ENCODE measurements at regions not wholly inside any gene's neighbourhood (a gene's known extent, or its start where the extent isn't known, plus 50 kb on each side); places are given as distances from the start of the nearest gene placed in this dataset.

DNA sequence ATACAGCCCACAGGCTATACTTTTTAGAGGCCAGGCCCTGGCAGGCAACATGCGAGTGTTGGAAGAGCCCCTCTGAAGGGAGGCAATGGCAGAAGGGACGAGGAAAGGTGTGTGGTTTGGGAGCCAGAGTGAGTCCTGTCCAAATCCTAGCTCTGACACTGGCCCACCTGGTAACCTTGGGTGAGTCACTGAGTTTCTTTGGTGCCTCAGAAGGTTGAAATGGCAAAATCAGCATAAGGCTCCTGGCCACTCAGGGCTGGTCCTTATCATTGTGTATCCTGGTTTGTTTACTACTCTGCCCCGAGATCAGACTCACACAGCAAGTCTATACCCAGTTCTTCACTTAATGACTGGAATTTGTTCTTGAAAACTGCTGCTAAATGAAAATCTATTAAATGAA lies 71.4 kb upstream of the TLE3 start:
- DNase-seq (no peak), ATAC-seq (no peak)
- intact Hi-C loops (cut with DNase I, micrococcal nuclease): no loop called here

DNA sequence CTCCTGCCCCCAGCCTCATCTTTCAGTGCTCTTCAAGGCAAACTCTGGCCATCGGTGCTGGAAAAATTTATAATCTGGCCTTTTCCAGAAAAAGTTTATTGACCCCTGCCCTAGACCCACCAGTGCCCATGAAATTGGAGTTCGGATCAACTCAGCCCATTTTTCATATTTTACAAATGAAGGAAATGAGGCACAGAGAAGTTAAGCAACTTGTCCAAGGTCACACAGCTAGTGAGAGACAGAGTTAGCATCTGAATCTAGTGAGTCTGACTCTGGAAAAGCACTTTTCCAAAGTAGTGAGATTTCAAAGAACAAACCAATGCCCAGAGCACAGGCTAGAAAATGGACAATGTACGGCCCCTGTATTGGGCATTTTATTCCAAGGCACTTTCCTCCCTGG lies 69.4 kb upstream of the TLE3 start:
- intact Hi-C loops (cut with DNase I, micrococcal nuclease): no loop called here
- no peak for DNase-seq
- no peak for ATAC-seq

DNA sequence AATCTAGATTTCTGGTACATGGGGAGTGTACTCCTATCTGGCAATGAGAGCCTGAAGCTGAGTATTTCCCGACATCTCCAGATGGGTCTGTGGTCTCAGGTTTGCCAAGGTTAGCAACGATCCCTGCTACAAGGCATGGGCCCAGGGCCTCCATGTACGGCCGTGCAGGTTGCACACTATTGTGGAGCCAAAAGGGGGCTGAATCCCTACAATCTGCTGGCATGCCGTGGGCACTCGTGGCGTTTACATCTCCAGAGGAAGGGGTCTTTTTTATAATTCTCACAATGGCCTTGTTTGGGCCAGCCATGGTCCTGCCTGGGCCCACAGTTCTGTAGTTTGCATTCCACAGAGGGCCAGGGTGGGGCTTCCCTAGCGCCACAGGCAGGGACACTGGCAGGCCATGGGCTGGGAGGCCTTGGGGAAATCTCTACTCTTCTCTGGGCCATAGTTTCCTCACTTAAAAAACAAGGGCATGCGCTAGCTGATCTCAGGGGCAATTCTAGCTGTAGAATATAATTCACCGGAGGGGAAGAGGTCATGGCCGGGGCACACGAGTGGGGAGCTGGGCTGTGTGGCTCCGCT lies 68.9 kb upstream of the TLE3 start:
- no peak for ATAC-seq
- intact Hi-C loops (cut with DNase I, micrococcal nuclease): no loop called here
- peak in 1 of 2 donors; percentile 15 for DNase-seq

DNA sequence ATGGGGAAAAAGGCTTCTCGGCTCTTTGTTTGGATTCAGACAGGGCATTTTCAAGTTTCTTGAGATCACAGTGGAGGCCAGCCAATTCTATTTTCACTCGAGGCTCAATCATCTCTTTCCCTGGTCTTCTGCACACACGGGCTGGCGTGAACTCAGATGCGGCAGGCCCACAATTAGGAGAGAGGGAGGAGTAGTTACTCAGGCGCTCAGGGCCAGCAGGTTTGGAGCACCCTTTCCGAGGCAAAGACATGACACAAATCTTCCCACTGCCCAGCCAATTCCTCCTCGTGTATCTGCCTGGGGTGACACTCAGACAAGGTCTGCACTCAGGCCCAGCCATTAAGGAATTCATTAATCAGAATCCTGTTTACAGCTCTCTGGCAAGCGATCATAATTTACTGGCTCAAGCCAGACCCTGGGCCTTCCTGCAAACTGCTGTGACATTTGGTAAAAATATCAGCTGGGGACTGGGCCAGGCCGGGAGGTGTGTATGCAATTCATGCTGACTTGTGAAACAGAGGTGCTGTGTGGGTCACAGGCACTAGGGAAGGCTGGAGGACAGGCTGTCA lies 68.1 kb upstream of the TLE3 start:
- DNase-seq (peak in 1 of 2 donors; percentile 37), ATAC-seq (no peak)

DNA sequence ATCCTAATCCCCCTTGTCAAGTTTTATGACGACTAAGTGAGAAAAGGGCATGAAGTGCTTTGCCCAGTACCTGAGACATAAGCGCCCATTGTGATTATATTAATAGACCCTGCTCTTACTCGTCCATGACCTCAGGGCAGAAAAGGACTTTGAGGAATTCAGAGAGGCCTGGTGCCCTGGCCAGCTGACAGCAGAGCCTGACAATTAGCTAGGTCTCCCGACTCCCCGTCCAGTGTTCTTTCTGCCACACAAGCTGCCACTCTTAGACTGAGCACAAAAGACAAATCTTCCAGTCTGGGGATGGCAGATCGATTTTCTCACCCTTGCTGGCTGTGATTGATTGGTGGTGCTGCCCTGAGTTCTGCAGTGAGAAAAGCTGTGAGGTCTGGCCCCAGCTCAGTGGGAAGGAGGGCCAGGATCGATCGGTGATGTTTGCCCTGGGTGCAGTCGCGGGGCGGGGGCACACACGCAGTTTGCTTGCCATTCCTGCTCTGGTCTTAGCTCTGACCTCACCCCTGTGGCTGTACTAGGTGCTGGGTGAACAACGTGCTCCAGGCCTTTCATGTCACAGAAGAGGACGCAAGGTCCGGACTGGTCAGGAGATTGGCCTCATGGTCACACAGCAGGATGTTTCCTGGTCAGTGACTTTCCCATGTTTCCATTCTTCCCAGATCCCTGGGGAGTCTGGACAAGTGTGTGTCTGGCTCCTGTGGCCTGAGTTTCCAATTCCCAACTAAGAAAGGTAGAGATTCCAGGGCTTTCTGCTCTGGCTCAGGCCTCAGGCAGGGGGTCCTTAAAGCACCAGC lies 67.4 kb upstream of the TLE3 start:
- peak in 1 of 2 donors; percentile 17 for DNase-seq
- intact Hi-C loops (cut with DNase I, micrococcal nuclease): no loop called here
- ATAC-seq: no peak

More for the DNA sequence above, 68.1 kb upstream of the TLE3 start:
- intact Hi-C loops (cut with DNase I, micrococcal nuclease): no loop called here

DNA sequence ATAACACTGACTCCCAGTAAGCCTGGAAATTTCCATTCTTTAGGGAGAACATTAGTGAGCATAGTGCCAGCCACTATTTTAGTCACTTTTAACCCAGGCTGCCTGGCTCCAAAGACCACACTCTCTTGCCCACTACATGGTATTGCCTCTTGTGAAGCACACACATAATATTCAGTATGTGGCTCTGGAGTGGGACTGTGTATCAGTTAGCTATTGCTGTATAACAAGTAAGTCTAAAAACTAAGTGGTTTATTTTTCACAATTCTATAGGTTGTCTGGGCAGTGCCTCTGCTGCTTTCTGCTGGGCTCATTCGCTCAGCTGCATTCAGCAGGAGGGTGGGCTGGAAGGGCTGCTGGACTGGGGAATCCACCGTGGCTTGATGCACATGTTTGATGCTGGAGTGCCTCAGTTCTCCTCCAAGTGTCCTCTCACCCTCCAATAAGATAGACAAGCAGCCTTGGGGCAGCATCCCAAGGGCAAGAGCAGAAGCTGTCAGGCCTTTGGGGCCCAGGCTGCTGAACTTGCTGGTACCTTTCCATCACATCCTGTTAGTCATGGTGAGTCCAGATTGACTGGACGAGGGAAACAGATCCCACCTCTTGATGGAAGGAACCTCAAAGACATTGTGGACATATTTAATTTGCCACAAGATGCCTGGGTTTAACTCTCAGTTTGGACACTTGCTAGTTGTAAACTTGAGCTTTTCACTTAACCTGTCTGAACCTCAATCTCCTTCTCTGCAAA lies 66.6 kb upstream of the TLE3 start:
- DNase-seq: no peak
- ATAC-seq: no peak
- intact Hi-C loops (cut with DNase I, micrococcal nuclease): no loop called here

DNA sequence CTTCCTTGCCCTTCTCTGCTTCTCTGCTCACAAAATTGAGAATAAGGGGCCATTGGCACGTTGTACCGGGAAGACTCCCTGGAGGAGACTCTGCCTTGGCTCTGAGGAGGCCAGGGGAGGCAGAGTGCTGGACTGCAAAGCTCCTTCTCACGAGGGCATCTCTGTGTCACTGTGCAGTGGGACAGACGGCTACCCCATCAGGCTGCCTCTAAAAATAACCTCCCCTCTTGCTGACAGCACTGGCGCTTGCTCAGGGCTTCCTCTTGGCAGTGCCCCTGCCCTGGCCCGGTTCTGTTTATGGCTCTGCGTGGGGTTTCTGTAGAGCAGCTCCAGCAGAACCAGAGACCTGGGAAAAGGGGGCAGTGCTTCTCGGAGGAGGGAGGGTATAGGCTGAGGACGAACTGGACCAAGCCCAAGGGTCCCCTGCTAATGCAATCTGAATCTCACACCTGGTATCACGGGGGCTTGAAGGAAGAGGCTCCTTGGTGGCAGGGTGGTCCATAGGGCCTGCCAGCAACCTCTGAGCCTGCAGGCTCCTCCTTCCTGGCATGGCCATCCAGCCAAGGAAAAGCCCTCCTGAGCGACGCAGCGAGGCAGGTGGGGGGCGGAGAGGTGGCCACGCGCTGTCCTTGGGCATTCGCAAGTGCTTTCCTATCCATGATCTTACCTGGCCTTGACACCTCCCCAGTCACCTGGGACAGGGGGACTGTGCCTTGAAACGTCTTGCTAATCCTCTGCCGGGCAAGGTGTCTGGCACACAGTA lies 63.3 kb upstream of the TLE3 start:
- intact Hi-C loops (cut with DNase I, micrococcal nuclease): no loop called here
- ATAC-seq (no peak), DNase-seq (peak in 1 of 2 donors; percentile 38)

DNA sequence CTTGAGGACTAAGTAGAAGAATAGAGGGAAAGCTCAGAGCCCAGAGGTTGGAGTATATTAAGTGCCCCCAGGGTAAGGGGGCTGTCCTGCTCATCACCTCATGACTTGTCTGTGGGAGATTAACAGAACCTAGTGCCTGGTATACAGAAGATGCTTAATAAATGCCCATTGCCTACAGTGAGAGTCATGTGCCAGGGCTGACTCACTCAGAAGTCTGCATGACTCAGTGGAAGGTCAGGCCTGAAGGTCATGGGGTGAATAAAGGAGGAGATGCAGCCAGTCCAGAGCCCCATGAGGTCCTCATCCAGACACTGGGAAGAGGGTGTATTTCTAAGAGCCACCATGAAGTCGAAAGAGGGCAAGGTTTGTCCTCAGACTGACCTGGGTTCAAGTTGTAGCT lies 62.5 kb upstream of the TLE3 start:
- intact Hi-C loops (cut with DNase I, micrococcal nuclease): no loop called here
- ATAC-seq (no peak), DNase-seq (no peak)

DNA sequence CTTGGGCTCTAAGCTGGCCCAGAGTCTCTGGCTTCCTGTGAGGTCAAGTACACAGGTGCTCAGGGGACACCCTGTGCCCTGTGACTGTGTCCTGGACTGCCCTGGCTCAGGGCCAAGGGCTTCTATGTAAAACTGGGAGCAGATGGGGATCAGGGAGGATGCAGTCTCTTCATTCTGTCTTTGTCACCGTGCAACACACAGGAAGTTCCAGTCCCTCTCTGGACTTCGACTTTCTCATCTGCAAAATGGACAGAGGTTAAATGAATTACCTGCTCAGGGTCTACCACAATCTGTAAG lies 61.9 kb upstream of the TLE3 start:
- ATAC-seq (no peak), DNase-seq (no peak)
- intact Hi-C loops (cut with DNase I, micrococcal nuclease): no loop called here

DNA sequence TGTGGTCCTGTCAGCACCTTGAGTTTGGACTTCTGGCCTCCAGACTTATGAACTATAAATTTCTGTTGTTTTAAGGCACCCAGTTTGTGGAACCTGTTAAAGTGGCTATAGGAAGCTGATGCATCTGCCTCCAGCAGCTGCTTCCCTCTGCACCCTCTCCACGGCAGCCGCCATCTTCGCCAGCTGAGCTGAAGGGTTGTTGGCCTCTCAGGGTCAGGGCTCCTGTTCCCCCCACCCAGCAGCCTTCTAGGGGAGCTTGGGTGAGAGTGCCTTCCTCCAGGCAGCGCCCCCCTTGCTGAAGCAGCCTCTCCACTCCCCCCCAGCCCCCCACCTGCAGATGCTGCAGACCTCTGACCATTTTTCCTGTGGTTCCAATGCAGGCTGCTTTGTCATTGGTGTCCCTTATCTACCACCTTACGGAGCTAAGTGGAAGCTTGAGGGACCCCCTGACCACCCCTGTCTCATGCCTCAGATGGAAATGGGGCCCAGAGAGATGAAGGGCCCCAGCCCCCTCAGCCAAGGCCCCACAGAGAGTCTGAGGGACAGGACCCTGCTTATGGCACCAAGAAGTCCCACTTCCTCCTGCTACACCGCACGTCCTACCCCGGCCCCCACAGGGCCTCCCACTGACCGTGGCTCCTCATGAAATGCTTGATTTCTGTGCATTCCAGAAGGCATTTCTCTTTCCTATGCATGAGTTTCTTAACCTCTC lies 61.4 kb upstream of the TLE3 start:
- ATAC-seq: no peak
- no peak for DNase-seq
- intact Hi-C loops (cut with DNase I, micrococcal nuclease): no loop called here

DNA sequence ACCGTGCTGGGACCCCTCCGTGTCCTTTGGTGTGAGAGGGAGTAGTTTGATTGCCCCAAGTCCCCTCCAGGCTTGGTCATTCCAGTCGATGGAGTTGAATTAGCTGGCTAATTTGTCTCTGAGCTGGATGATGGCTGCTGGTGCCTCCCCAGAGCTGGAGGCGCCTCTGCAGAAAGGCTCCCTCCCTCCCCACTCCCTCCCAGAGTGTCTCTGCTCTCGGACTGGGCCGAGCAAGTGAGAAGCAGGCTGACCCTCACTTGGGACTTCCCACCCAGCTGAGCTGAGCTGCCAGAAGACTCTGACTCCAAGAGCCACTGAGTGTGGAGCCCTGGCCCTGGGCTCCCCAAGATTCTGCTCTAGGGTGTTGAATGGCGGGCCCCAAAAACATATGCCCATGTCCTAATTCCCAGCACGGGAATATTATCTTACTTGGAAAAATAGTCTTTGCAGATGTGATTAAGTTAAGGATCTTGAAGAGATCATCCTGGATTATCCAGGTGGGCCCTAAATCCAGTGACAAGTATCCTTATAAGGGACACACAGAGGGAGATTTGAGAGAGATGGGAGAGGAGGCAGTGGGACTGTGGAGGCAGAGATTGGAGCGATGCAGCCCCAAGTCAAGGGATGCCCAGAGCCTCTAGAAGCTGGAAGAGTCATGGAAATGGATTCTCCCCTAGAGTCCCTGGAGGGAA lies 60.7 kb upstream of the TLE3 start:
- DNase-seq (no peak), ATAC-seq (no peak)
- intact Hi-C loops (cut with DNase I, micrococcal nuclease): no loop called here

DNA sequence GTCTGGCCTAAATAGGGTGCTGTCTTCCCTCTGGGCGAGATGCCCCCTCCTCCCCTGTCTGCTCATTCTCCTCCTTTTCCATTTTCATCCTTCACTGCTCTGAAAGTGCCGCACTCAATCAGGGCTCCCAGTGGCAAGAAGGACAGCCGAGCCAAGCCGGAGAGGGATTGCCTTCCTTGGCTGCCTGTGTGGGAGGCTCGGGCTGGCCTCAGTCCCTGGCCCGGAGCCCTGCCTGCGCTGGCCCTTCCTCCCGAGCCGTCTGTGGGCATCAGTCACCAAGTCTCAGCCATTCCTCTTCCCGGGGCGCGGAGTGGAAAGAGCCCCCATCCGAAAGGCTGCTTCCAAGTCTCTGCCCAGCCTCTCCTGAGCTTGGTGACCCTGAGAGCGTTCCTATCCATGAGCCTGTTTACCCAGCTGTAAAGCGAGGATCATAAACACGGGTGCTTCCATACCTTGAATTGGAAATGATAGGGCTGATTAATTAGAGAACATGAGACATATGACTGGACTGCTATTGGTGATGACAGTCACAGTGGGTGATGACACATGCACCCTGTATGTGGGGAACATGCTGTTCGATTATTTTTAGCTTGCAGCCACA lies 59.1 kb upstream of the TLE3 start:
- ATAC-seq (no peak), DNase-seq (no peak)
- intact Hi-C loops (cut with DNase I, micrococcal nuclease): no loop called here

DNA sequence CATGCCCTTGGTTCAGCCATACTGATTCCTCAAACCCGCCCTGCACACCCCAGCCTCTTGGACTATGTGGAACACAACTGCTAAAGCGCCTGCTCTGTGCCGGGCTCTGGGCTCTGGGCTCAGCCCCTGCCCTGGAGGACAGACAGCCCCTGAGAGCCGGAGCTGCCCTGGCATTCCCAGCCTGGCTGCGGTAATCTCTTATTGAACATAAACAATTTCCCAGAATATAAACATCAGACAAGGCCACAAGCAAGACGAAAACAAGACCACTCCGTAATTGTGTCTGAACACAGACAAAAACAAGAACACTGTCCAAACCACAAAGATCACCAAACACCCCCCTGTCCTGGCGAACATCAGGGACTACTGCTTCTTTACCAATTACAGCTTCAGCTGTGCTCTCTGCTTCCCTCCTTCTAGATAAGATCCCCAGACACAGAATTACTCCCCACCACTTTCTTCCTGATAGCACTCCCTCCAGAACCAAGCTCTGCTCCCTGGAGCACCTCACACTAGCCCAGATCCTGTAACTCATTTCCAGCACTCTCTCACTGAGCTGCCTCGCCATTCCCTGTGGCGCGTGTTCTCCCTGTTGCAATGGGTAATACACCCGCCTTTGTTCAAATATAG lies 57.1 kb upstream of the TLE3 start:
- ATAC-seq (no peak), DNase-seq (no peak)

DNA sequence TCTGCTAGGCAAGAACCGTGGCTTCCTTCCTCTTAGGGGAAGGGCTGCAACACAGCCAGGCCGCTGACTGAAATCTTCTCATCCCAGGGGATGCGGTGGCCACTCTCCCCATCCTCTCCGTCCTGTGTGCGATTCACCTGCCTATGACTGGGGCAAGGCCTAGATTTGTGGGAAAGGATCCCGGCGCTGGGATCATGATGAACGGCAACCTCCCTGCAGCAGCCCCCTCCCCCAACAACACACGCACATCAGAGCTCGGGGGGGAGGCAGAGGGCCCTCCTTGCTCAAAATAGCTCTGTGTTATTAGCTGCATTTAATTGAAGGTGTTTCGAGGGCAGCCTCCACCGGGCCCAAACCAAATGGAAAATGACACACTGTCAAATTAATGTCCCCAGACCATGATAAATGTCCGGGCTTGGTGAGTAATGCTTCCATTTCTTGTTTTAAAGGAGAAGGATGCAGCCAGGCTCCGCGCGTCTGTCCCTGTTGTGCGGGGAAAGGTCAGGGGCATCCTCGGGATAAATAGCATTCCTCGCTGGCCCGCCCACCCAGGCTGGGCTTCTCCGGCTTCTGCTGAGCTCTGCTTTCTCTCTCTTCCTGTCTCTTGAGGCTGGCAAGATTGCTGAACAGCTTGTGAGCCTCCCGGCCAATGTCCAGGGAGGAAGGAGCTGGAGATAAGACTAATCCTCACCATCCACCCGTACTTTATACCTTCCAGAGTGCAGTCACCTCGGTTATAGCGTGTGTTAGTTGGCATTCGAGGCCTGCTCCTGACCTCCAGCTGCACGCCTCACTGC lies 56.4 kb upstream of the TLE3 start:
- ATAC-seq: no peak
- intact Hi-C loops (cut with DNase I, micrococcal nuclease): no loop called here

More for the DNA sequence above, 57.1 kb upstream of the TLE3 start:
- intact Hi-C loops (cut with DNase I, micrococcal nuclease): no loop called here

DNA sequence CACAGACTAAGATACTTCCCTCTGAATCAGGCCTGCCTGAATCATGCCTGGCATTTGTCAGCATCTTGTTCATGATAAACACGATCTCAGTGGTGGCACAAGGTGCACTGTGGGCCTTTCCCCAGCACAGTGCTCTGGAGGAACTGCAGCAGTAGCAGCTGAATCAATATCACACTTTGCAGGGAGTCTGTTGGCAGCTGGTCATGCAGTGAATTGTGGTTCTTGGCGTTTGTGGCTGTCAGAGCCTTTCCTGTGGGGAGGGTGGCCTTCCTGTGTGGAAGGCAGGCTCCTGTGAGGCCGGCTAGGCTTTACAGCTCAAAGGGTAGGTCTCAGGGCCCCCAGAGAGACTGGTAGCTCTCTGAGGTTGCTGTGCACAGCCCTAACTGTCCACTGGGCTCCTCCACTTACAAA lies 54.4 kb upstream of the TLE3 start:
- intact Hi-C loops (cut with DNase I, micrococcal nuclease): no loop called here
- DNase-seq (peak in 1 of 2 donors; percentile 27), ATAC-seq (no peak)

More for the DNA sequence above, 56.4 kb upstream of the TLE3 start:
- DNase-seq: no peak

DNA sequence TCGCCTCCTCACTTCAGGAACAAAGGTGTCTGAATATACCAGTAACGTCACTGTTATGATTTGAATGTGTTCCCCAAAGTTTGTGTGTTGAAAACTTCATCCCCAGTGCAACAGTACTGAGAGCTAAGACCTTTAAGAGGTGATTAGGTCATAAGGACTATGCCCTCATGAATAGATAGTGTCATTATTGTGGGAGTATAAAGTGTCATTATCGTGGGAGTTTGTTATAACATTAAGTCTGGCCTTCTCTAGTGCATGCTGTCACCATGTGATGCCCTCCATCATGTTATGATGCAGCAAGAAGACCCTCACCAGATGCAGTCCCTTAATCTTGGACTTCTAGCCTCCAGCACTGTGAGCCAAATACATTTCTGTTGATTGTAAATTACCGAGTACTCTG lies 53.7 kb upstream of the TLE3 start:
- no peak for DNase-seq
- intact Hi-C loops (cut with DNase I, micrococcal nuclease): no loop called here
- ATAC-seq: no peak

Data from left colon (tissue), 2 donors.